Osteoblast (primary cell): ENCODE measurements at regions not wholly inside any gene's neighbourhood (a gene's known extent, or its start where the extent isn't known, plus 50 kb on each side); places are given as distances from the start of the nearest gene placed in this dataset.
A peak's percentile ranks its signal among the peaks of the same experiment; 100 is the strongest.

Source experiments
- DNase-seq: peaks from one replicate; pipeline ENCODE4 v3.0.0; 2011; ENCODE audit warnings: low spot score, mixed read lengths; ENCODE audit not compliant: insufficient read length; ENCODE audit errors: missing footprints
- H2AFZ ChIP-seq: 2 replicates; pipeline ENCODE4 v1.6.0; 2011; ENCODE audit warnings: mild to moderate bottlenecking, low read length
- H3K27ac ChIP-seq: 2 replicates; pipeline ENCODE4 v1.5.1; 2011; ENCODE audit warnings: mild to moderate bottlenecking, low read depth, low read length, moderate library complexity
- H3K27me3 ChIP-seq: 2 replicates; pipeline ENCODE4 v1.6.0; 2012; ENCODE audit warnings: mild to moderate bottlenecking, control low read depth, inconsistent platforms, low read length, moderate library complexity; ENCODE audit not compliant: insufficient read depth
- H3K36me3 ChIP-seq: 2 replicates; pipeline ENCODE4 v1.5.1; 2011; ENCODE audit warnings: mild to moderate bottlenecking, low read length, control low read depth, moderate library complexity; ENCODE audit not compliant: insufficient read depth
- H3K4me1 ChIP-seq: 2 replicates; pipeline ENCODE4 v1.5.1; 2011; ENCODE audit warnings: mild to moderate bottlenecking, low read length, control low read depth, moderate library complexity; ENCODE audit not compliant: insufficient read depth
- H3K4me2 ChIP-seq: 2 replicates; pipeline ENCODE4 v1.6.0; 2011; ENCODE audit warnings: mild to moderate bottlenecking, low read length; ENCODE audit not compliant: insufficient read depth
- H3K4me3 ChIP-seq: fragments of 200-600 bp; sonication (generic); 3 replicates; pipeline ENCODE4 v1.5.1; 2012; ENCODE audit warnings: mild to moderate bottlenecking, low read length, inconsistent platforms; ENCODE audit not compliant: insufficient read depth
- H3K79me2 ChIP-seq: 2 replicates; pipeline ENCODE4 v1.6.0; 2012; ENCODE audit warnings: mild to moderate bottlenecking, low read length, control low read depth, inconsistent platforms; ENCODE audit not compliant: insufficient read depth
- H3K9me3 ChIP-seq: 2 replicates; pipeline ENCODE4 v1.5.1; 2011; ENCODE audit warnings: low read depth, low read length, control low read depth
- H4K20me1 ChIP-seq: 2 replicates; pipeline ENCODE4 v1.6.0; 2012; ENCODE audit warnings: mild to moderate bottlenecking, low read length, control low read depth; ENCODE audit not compliant: insufficient read depth
- TF ChIP-seq, protein P1 (sequence below): IDR thresholded peaks from 2 replicates; pipeline ENCODE4 v1.5.1; 2011; ENCODE audit warnings: mild to moderate bottlenecking, low read depth, low read length, moderate library complexity; ENCODE audit errors: extremely low read depth

DNA sequence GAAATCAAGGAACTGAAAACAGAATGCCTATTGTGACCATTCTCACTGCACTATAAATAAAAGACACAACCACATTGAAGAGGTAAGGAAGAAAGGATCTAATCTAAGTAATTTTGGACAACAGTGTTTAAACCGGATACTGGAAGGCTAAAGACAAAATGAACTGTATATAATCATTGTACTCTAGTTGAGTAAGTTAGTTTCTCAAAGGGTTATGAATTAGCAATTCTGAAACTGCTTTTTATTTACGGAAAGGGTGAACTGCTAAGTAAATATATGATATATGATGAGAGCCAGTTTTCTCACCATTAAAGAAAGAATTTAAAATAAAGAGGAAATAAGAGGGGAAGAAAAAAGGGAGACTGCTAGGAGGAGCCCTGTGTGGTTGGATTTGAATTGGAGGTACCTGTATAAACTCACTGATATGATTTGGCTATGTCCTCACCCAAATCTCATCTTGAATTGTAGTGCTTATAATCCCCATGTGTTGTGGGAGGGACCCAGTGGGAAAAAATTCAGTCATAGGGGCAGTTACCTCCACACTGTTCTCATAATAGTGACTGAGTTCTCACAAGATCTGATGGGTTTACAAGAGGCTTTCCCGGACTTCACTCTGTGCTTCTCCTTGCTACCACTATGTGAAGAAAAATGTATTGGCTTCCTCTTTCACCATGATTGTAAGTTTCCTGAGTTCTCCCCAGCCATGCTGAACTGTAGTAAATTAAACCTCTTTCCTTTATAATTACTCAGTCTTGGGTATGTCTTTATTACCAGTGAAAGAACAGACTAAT is 607.7 kb downstream of the PYDC2 start:
- no peaks in the 10 kb centered on the region for H3K79me2 ChIP-seq
- no peak overlapping the region for H3K27ac ChIP-seq
- no peak overlapping the region for H3K4me2 ChIP-seq
- no peaks in the 10 kb centered on the region for H3K27me3 ChIP-seq
- H4K20me1 ChIP-seq, result no peaks in the 10 kb centered on the region
- no peaks in the 10 kb centered on the region for H3K9me3 ChIP-seq
- TF ChIP-seq, protein P1, sequence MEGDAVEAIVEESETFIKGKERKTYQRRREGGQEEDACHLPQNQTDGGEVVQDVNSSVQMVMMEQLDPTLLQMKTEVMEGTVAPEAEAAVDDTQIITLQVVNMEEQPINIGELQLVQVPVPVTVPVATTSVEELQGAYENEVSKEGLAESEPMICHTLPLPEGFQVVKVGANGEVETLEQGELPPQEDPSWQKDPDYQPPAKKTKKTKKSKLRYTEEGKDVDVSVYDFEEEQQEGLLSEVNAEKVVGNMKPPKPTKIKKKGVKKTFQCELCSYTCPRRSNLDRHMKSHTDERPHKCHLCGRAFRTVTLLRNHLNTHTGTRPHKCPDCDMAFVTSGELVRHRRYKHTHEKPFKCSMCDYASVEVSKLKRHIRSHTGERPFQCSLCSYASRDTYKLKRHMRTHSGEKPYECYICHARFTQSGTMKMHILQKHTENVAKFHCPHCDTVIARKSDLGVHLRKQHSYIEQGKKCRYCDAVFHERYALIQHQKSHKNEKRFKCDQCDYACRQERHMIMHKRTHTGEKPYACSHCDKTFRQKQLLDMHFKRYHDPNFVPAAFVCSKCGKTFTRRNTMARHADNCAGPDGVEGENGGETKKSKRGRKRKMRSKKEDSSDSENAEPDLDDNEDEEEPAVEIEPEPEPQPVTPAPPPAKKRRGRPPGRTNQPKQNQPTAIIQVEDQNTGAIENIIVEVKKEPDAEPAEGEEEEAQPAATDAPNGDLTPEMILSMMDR, result no peak
- no peak for DNase-seq
- H3K4me1 ChIP-seq, result no peaks in the 10 kb centered on the region
- no peaks in the 10 kb centered on the region for H3K36me3 ChIP-seq
- H3K4me3 ChIP-seq, result no peak overlapping the region
- H2AFZ ChIP-seq, result no peak overlapping the region

DNA sequence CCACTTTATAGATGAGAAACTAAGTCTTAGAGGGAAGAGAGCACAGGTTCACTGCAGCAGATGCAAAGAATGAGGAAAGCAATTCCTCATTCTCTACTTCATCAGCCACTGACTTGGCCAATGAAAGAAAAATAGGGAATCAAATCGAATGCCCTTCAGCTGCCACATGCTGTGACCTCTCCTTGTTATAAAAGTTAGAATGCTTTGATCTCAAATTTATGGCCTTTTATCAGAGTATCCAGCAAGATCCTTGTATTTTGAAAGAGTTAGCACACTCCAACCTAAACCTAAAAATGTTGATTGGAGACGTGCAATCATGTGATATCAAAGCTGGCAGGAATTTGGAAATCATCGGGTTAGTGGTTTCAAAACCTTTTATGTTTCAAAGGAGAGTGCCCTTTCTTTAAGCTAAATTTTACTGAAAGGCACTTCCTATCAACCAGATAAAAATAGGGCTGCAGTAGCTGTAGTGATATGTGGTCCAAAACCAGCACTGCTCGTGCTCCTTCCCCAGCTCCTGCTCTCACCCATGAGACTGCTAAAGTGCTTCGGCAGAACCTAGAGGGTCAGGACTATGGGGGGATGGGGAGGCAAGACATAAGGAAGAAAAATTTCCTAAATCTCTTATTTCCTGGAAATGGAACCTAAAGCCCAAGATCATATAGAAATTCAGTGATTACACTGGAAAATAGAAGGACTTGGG is 617.0 kb downstream of the PYDC2 start:
- Histone ChIP-seq H3K4me3 (no peak overlapping the region), H3K79me2 (no peaks in the 10 kb centered on the region), H3K27ac (no peak overlapping the region), H3K9me3 (no peaks in the 10 kb centered on the region), H4K20me1 (no peaks in the 10 kb centered on the region), H2AFZ (no peak overlapping the region), H3K4me2 (no peak overlapping the region), H3K36me3 (no peaks in the 10 kb centered on the region), H3K4me1 (no peaks in the 10 kb centered on the region), H3K27me3 (no peaks in the 10 kb centered on the region)
- TF ChIP-seq, protein P1, result no peak
- no peak for DNase-seq

DNA sequence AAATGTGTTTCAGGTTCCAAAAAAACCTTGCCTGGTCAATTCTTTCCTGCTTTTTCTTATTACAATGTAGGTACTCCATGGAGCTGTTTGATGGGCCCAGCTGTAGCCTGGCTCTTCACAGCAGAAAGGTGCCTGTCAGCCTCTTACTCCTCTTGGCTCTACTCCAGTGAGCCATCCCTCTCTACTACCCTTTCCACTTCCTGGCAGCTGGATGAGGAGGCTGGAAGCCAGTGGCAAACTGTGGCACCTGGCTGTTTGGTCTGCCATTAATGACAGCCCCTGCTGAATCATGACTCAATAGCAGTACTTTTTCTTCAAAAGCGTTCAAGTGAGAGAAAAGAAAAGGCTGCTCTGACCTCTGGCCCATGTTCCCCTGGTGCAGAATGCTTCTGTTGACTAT is 618.1 kb downstream of the PYDC2 start:
- Histone ChIP-seq H3K4me2 (no peak overlapping the region), H4K20me1 (no peaks in the 10 kb centered on the region), H3K79me2 (no peaks in the 10 kb centered on the region), H3K36me3 (no peaks in the 10 kb centered on the region), H3K27ac (no peak overlapping the region), H2AFZ (no peak overlapping the region), H3K4me1 (no peaks in the 10 kb centered on the region), H3K9me3 (no peaks in the 10 kb centered on the region), H3K27me3 (no peaks in the 10 kb centered on the region), H3K4me3 (no peak overlapping the region)
- peak; percentile 1 for DNase-seq
- TF ChIP-seq, protein P1, result no peak

DNA sequence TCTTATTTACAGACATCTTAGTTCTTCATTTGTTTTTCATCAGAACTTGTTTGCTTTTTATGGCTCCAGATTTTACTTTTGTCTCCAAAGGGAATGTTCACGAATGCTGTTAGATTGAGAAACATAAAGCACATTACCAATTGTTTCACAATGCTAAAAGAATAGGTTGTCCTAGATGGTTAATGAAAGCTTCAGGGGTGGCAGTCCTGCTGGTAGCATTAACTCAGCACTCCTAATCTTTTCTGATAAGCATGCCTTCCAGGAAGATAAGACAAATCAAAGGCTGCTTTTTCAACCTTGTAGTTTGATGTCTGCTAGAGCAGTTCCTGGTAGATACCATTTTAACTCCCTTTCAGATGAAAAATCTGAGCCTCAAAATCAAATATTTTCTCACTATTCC is 619.4 kb downstream of the PYDC2 start:
- no peak for DNase-seq
- H3K36me3 ChIP-seq, result no peaks in the 10 kb centered on the region

More for the DNA sequence above, 619.4 kb downstream of the PYDC2 start:
- Histone ChIP-seq H3K9me3 (no peaks in the 10 kb centered on the region), H3K4me1 (no peaks in the 10 kb centered on the region), H3K4me3 (no peak overlapping the region), H2AFZ (no peak overlapping the region), H3K27ac (no peak overlapping the region), H3K27me3 (no peaks in the 10 kb centered on the region), H4K20me1 (no peaks in the 10 kb centered on the region), H3K79me2 (no peaks in the 10 kb centered on the region), H3K4me2 (no peak overlapping the region)
- TF ChIP-seq, protein P1, result no peak
